ENCODE measurements at regions not wholly inside any gene's neighbourhood (a gene's known extent, or its start where the extent isn't known, plus 50 kb on each side); places are given as distances from the start of the nearest gene placed in this dataset.

- H3K4me3 Mint-ChIP-seq: no peak overlapping the region
- H3K27me3 Mint-ChIP-seq: no peaks in the 10 kb centered on the region
- no peak overlapping the region for H3K27ac Mint-ChIP-seq
- H3K9me3 Mint-ChIP-seq (ENCODE audit: low read depth): peaks cover 8% of the 10 kb centered on the region
- no peaks in the 10 kb centered on the region for H3K36me3 Mint-ChIP-seq
- no peaks in the 10 kb centered on the region for H3K4me1 Mint-ChIP-seq (ENCODE audit: low read depth)
Measured at GRCh38 chr15:46620392-46621013, 985.7 kb downstream of the SQOR start.

DNA sequence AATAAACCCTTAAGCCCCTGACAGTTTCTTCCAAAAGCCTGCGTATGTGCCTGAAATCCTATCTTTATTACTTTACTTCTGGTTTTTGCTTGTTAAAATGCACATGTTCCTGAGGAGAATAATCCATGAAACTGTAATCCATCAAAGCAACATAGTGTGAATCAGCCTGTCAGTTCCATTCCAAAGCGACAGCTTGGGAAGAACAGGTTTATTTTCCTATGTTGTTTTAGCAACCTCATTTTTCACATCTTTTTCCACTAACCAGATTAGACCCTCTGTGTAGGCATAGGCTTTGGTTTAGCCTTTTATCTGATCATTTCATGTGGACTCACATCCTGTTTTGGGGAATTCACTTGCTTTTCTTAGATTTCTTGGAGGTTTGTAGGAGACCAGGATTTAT, 988.0 kb downstream of the SQOR start:
- H3K4me1 Mint-ChIP-seq (ENCODE audit: low read depth): no peaks in the 10 kb centered on the region
- peaks cover 14% of the 10 kb centered on the region for H3K9me3 Mint-ChIP-seq (ENCODE audit: low read depth)
- H3K27me3 Mint-ChIP-seq: no peaks in the 10 kb centered on the region
- H3K36me3 Mint-ChIP-seq: no peaks in the 10 kb centered on the region
- H3K27ac Mint-ChIP-seq: no peak overlapping the region
- no peak overlapping the region for H3K4me3 Mint-ChIP-seq

- no peaks in the 10 kb centered on the region for H3K9me3 Mint-ChIP-seq (ENCODE audit: low read depth)
- no peak overlapping the region for H3K4me3 Mint-ChIP-seq
- no peaks in the 10 kb centered on the region for H3K27me3 Mint-ChIP-seq
- H3K4me1 Mint-ChIP-seq (ENCODE audit: low read depth): no peaks in the 10 kb centered on the region
- no peaks in the 10 kb centered on the region for H3K36me3 Mint-ChIP-seq
- H3K27ac Mint-ChIP-seq: no peak overlapping the region
Measured at GRCh38 chr15:46636206-46636605, 1001.4 kb downstream of the SQOR start.

DNA sequence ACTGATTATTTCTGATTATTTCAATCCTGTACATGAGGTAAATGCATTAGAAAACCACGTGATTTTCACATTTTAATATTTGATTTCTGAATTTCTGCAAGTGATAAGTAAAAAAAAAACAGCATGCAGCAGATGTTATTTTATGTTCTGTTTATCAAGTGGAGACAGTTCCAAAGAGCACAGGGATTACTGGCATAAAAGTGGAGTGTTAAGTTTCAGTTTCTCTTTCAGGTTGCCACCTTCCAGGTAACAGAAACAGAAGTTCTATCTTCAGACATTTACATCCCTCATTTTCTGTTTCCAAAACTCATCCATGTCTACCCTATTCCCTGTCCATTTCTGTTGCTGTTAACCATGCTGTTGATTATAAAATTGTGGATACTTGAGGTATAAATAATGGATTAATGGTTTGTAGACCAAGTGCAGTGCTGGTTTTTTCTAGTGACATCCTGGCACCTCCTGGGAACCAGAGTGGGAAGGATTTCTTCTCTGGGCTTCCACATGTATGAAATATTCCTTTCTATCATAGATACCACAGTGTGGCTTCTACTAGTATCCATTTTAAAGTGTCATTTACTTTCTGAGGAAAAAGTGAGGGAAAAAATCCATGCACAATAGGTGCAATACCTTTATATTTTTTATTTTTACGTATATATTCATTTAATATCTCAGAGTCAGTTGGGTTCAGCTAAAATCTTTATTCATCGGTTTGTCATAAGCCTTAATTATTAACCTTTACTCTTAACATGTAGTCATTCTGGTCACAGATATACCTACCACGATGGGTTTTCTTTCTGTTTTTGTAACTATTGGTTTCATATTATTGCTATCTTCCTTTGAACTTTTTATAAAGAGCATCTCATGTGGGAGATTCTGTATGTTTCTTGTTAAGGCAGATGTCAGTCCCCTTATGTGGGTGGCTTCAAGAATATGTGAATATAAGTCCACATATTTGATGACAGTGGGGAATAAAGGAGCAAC, 1010.0 kb downstream of the SQOR start:
- Mint-ChIP-seq H3K27me3 (no peaks in the 10 kb centered on the region), H3K4me3 (no peak overlapping the region), H3K36me3 (no peaks in the 10 kb centered on the region), H3K27ac (no peak overlapping the region), H3K9me3 (ENCODE audit: low read depth) (no peaks in the 10 kb centered on the region), H3K4me1 (ENCODE audit: low read depth) (no peaks in the 10 kb centered on the region)

DNA sequence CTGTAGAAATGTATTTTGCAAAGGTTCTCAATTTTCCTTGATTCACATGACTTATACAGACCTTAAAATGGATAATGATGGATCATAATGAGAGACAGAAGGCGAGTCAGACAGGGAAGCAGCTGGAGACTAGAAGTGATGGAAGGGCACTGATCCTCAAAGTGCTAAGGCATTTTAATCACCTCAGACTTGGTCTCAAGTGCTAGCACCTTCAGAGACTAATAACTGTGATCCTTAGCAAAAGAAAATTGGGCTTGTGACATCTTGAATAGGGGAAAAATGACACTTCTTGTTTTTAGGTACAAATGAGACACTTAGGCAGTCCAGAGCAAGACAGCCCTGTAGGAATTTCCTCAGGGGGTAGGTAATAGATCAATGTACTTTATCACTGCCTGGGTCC, 1011.7 kb downstream of the SQOR start:
- no peaks in the 10 kb centered on the region for H3K4me1 Mint-ChIP-seq (ENCODE audit: low read depth)
- H3K36me3 Mint-ChIP-seq: no peaks in the 10 kb centered on the region
- H3K27me3 Mint-ChIP-seq: no peaks in the 10 kb centered on the region
- H3K27ac Mint-ChIP-seq: no peak overlapping the region
- no peaks in the 10 kb centered on the region for H3K9me3 Mint-ChIP-seq (ENCODE audit: low read depth)
- H3K4me3 Mint-ChIP-seq: no peak overlapping the region

DNA sequence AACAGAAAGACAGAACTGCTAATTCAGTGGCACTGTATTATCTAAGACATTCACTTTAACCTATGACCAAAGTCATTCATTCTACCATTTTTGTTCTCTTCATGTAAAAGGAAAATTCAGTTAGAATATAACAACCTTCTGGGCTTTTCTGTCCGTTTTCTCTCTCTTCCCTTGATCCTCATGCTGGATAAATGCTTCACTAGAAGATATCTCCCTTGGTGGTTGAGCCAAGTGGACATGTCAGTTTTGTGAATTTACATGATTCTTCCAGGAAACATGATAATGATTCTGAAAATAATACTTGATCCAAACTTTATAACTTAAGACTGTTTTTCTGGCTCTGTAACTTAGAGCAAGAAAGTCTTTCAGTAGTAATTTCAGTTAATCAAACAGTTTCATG, 1012.2 kb downstream of the SQOR start:
- no peaks in the 10 kb centered on the region for H3K27me3 Mint-ChIP-seq
- H3K4me3 Mint-ChIP-seq: no peak overlapping the region
- no peak overlapping the region for H3K27ac Mint-ChIP-seq
- H3K9me3 Mint-ChIP-seq (ENCODE audit: low read depth): no peaks in the 10 kb centered on the region
- no peaks in the 10 kb centered on the region for H3K36me3 Mint-ChIP-seq
- H3K4me1 Mint-ChIP-seq (ENCODE audit: low read depth): no peaks in the 10 kb centered on the region

- H3K36me3 Mint-ChIP-seq: no peaks in the 10 kb centered on the region
- H3K27me3 Mint-ChIP-seq: no peaks in the 10 kb centered on the region
- H3K4me1 Mint-ChIP-seq (ENCODE audit: low read depth): no peaks in the 10 kb centered on the region
- no peak overlapping the region for H3K4me3 Mint-ChIP-seq
- no peaks in the 10 kb centered on the region for H3K9me3 Mint-ChIP-seq (ENCODE audit: low read depth)
- H3K27ac Mint-ChIP-seq: no peak overlapping the region
Measured at GRCh38 chr15:46652266-46652665, 1017.4 kb downstream of the SQOR start.

GRCh38 chr15:46654993-46655392, 1020.2 kb downstream of the SQOR start:
- H3K4me3 Mint-ChIP-seq: no peak overlapping the region
- H3K27ac Mint-ChIP-seq: no peak overlapping the region
- H3K27me3 Mint-ChIP-seq: no peaks in the 10 kb centered on the region

GRCh38 chr15:46660096-46660842, 1025.4 kb downstream of the SQOR start:
- Mint-ChIP-seq H3K9me3 (ENCODE audit: low read depth) (peaks cover 5% of the 10 kb centered on the region), H3K4me1 (ENCODE audit: low read depth) (no peaks in the 10 kb centered on the region), H3K36me3 (no peaks in the 10 kb centered on the region), H3K27ac (no peak overlapping the region), H3K27me3 (no peaks in the 10 kb centered on the region), H3K4me3 (no peak overlapping the region)

More at GRCh38 chr15:46654993-46655392, 1020.2 kb downstream of the SQOR start:
- Mint-ChIP-seq H3K36me3 (no peaks in the 10 kb centered on the region), H3K4me1 (ENCODE audit: low read depth) (no peaks in the 10 kb centered on the region), H3K9me3 (ENCODE audit: low read depth) (peaks cover 5% of the 10 kb centered on the region)

GRCh38 chr15:46670258-46670657, 1035.4 kb downstream of the SQOR start:
- H3K27ac Mint-ChIP-seq: no peak overlapping the region
- no peaks in the 10 kb centered on the region for H3K36me3 Mint-ChIP-seq
- peaks cover 1% of the 10 kb centered on the region for H3K27me3 Mint-ChIP-seq
- no peak overlapping the region for H3K4me3 Mint-ChIP-seq
- no peaks in the 10 kb centered on the region for H3K4me1 Mint-ChIP-seq (ENCODE audit: low read depth)
- H3K9me3 Mint-ChIP-seq (ENCODE audit: low read depth): no peaks in the 10 kb centered on the region

DNA sequence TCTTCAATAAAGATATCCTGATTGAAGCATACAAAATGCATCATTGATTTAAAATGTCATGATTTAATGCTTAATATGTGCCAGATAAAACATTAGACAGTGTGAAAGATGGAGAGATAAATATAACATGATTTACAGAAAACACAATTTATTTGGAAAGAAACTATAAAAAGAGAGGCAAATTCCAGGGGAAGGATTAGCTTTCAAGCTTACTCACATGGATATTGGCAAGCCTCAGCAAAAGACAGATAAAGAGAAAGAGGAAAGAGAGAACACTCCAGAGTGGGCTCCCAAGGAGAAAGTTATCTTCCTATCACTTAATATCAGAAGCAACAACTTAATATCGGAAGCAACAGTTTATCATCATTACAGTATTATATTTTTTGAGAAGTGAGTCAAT, 1036.5 kb downstream of the SQOR start:
- Mint-ChIP-seq H3K4me3 (no peak overlapping the region), H3K27me3 (peaks cover 1% of the 10 kb centered on the region), H3K9me3 (ENCODE audit: low read depth) (no peaks in the 10 kb centered on the region), H3K4me1 (ENCODE audit: low read depth) (no peaks in the 10 kb centered on the region), H3K36me3 (no peaks in the 10 kb centered on the region), H3K27ac (no peak overlapping the region)

GRCh38 chr15:46672041-46672440, 1037.2 kb downstream of the SQOR start:
- Mint-ChIP-seq H3K4me3 (no peak overlapping the region), H3K9me3 (ENCODE audit: low read depth) (no peaks in the 10 kb centered on the region), H3K27me3 (peaks cover 1% of the 10 kb centered on the region), H3K4me1 (ENCODE audit: low read depth) (no peaks in the 10 kb centered on the region), H3K27ac (no peak overlapping the region), H3K36me3 (no peaks in the 10 kb centered on the region)

DNA sequence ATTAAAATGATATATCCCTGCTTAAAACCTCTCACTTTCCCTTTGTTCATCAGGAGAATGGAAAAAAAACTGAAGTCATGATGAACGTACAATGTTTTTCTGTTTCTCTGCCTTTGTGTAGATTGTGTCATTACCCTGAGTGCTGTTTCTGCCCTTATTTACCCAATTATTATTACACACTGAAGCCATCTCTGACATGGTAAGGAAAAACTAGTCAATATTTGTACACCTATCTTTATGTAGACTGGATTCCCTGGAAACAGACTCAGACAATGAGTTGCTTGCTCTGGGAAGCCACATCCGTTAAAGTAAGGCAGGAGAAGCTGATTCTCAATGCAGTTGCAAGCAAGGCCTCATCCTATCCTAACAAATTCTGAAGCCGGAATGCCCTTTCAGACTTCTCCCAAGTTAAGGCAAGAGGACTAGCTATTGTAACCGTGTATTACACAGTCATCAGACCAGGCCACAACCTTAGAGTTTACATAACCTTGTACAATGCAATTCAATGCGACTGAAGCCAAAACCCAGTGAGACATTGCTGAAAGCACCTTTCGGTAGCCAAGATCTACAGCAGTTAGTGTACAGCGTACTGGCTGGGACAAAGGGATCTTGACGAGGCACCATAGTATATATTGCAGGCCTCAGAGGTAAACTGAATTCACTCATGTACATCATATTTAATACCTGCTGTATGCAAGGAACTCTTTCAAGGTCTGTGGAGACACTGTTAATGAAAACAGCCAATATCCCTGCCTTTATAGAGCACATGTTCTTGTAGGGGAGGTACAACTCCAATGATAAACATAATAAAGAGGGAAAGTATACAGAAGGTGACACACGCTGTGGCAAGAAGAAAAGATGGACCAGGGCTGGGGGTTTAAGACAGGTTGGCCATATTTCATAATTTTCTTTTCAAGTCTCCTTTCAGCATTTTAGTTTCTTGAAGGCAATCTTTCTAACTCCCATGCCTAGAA, 1040.8 kb upstream of the SEMA6D start:
- Mint-ChIP-seq H3K4me3 (no peak overlapping the region), H3K4me1 (ENCODE audit: low read depth) (no peaks in the 10 kb centered on the region), H3K27ac (no peak overlapping the region), H3K36me3 (no peaks in the 10 kb centered on the region), H3K27me3 (peaks cover 1% of the 10 kb centered on the region), H3K9me3 (ENCODE audit: low read depth) (no peaks in the 10 kb centered on the region)

- Mint-ChIP-seq H3K4me1 (ENCODE audit: low read depth) (no peaks in the 10 kb centered on the region), H3K27me3 (peaks cover 1% of the 10 kb centered on the region), H3K4me3 (no peak overlapping the region), H3K36me3 (no peaks in the 10 kb centered on the region), H3K9me3 (ENCODE audit: low read depth) (no peaks in the 10 kb centered on the region), H3K27ac (no peak overlapping the region)
Measured at GRCh38 chr15:46677491-46677890, 1039.8 kb upstream of the SEMA6D start.

Measured in activated naive CD8-positive, alpha-beta T cell (primary cell).